ENCODE measurements at regions not wholly inside any gene's neighbourhood (a gene's known extent, or its start where the extent isn't known, plus 50 kb on each side); places are given as distances from the start of the nearest gene placed in this dataset.

GRCh38 chr1:38539931-38540330 is 319.6 kb downstream of the RRAGC start:
- TF ChIP-seq CTCF (IDR thresholded peaks at IDR 0.05) (no peak), POLR2A (IDR thresholded peaks at IDR 0.05) (no peak)
